Osteoblast (primary cell): ENCODE measurements at regions not wholly inside any gene's neighbourhood (a gene's known extent, or its start where the extent isn't known, plus 50 kb on each side); places are given as distances from the start of the nearest gene placed in this dataset.

ENCODE experiments used
- DNase-seq: peaks from one replicate; pipeline ENCODE4 v3.0.0; 2011; ENCODE audit warnings: low spot score, mixed read lengths; ENCODE audit not compliant: insufficient read length; ENCODE audit errors: missing footprints
- H2AFZ ChIP-seq: 2 replicates; pipeline ENCODE4 v1.6.0; 2011; ENCODE audit warnings: mild to moderate bottlenecking, low read length
- H3K27ac ChIP-seq: 2 replicates; pipeline ENCODE4 v1.5.1; 2011; ENCODE audit warnings: mild to moderate bottlenecking, low read depth, low read length, moderate library complexity
- H3K27me3 ChIP-seq: 2 replicates; pipeline ENCODE4 v1.6.0; 2012; ENCODE audit warnings: mild to moderate bottlenecking, control low read depth, inconsistent platforms, low read length, moderate library complexity; ENCODE audit not compliant: insufficient read depth
- H3K36me3 ChIP-seq: 2 replicates; pipeline ENCODE4 v1.5.1; 2011; ENCODE audit warnings: mild to moderate bottlenecking, low read length, control low read depth, moderate library complexity; ENCODE audit not compliant: insufficient read depth
- H3K4me1 ChIP-seq: 2 replicates; pipeline ENCODE4 v1.5.1; 2011; ENCODE audit warnings: mild to moderate bottlenecking, low read length, control low read depth, moderate library complexity; ENCODE audit not compliant: insufficient read depth
- H3K4me2 ChIP-seq: 2 replicates; pipeline ENCODE4 v1.6.0; 2011; ENCODE audit warnings: mild to moderate bottlenecking, low read length; ENCODE audit not compliant: insufficient read depth
- H3K4me3 ChIP-seq: fragments of 200-600 bp; sonication (generic); 3 replicates; pipeline ENCODE4 v1.5.1; 2012; ENCODE audit warnings: mild to moderate bottlenecking, low read length, inconsistent platforms; ENCODE audit not compliant: insufficient read depth
- H3K79me2 ChIP-seq: 2 replicates; pipeline ENCODE4 v1.6.0; 2012; ENCODE audit warnings: mild to moderate bottlenecking, low read length, control low read depth, inconsistent platforms; ENCODE audit not compliant: insufficient read depth
- H3K9me3 ChIP-seq: 2 replicates; pipeline ENCODE4 v1.5.1; 2011; ENCODE audit warnings: low read depth, low read length, control low read depth
- H4K20me1 ChIP-seq: 2 replicates; pipeline ENCODE4 v1.6.0; 2012; ENCODE audit warnings: mild to moderate bottlenecking, low read length, control low read depth; ENCODE audit not compliant: insufficient read depth
- TF ChIP-seq, protein P1 (sequence below): IDR thresholded peaks from 2 replicates; pipeline ENCODE4 v1.5.1; 2011; ENCODE audit warnings: mild to moderate bottlenecking, low read depth, low read length, moderate library complexity; ENCODE audit errors: extremely low read depth

DNA sequence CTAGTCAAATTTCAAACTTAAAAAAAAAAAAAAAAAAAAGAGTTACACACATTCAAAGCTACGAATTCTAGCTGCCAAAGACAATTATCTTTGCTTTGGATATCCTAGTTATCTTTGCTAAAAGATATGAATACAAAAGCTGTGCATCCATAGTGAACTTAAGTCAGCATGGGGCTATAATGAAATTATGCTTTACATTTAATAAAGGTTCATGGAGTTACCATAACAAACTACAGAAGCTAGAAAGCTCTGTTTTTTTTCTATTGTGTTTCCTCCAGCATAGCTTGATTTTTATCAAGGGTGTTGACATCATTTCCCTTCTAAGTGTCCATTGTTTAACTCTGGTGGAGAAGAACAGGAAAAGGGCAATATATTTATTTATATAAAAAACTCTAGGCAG is 234.1 kb downstream of the ANKRD50 start:
- DNase-seq = no peak
- Histone ChIP-seq H3K27ac (no peak overlapping the region), H3K79me2 (no peaks in the 10 kb centered on the region), H4K20me1 (no peaks in the 10 kb centered on the region), H3K4me1 (no peaks in the 10 kb centered on the region), H2AFZ (no peak overlapping the region), H3K36me3 (no peaks in the 10 kb centered on the region), H3K27me3 (no peaks in the 10 kb centered on the region), H3K9me3 (no peaks in the 10 kb centered on the region), H3K4me3 (no peak overlapping the region), H3K4me2 (no peak overlapping the region)
- TF ChIP-seq, protein P1, sequence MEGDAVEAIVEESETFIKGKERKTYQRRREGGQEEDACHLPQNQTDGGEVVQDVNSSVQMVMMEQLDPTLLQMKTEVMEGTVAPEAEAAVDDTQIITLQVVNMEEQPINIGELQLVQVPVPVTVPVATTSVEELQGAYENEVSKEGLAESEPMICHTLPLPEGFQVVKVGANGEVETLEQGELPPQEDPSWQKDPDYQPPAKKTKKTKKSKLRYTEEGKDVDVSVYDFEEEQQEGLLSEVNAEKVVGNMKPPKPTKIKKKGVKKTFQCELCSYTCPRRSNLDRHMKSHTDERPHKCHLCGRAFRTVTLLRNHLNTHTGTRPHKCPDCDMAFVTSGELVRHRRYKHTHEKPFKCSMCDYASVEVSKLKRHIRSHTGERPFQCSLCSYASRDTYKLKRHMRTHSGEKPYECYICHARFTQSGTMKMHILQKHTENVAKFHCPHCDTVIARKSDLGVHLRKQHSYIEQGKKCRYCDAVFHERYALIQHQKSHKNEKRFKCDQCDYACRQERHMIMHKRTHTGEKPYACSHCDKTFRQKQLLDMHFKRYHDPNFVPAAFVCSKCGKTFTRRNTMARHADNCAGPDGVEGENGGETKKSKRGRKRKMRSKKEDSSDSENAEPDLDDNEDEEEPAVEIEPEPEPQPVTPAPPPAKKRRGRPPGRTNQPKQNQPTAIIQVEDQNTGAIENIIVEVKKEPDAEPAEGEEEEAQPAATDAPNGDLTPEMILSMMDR = no peak

DNA sequence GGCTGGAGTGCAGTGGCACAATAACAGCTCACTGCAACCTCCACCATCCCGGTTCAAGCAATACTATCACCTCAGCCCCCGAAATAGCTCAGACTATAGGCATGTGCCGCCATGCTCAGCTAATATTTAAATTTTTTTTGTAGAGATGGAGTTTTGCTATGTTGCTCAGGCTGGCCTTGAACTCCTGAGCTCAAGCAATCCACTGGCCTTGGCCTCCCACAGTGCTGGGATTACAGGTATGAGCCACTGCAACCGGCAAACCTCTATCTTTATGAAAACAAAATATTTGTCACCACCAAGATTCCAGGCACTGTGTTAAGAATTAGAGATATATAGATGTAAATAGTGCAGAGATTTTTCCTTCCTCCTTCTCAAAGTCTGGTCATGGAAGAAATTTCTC is 232.5 kb downstream of the ANKRD50 start:
- TF ChIP-seq, protein P1 = no peak
- Histone ChIP-seq H4K20me1 (no peaks in the 10 kb centered on the region), H3K9me3 (no peaks in the 10 kb centered on the region), H2AFZ (no peak overlapping the region), H3K4me3 (no peak overlapping the region), H3K4me2 (no peak overlapping the region), H3K4me1 (no peaks in the 10 kb centered on the region), H3K36me3 (no peaks in the 10 kb centered on the region), H3K27ac (no peak overlapping the region), H3K79me2 (no peaks in the 10 kb centered on the region), H3K27me3 (no peaks in the 10 kb centered on the region)
- DNase-seq = no peak

DNA sequence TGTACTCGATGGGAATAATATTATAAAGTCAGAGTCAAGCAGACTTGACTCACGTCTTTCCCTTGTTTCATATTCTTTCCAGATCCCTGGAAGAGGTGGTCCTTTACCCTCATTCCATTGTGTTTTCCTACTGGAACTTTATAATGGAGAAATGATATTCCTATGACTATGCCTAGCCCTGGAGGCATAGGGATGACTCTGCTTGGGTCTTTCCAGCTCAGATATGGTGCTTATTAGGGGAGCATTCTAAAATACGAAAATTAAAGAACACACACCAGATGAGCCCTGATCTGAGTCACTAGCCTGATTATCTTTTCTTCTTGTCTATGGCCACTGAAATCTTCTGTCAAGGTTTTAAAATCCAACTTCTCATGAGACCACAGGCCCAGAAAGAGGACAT is 231.4 kb downstream of the ANKRD50 start:
- Histone ChIP-seq H3K36me3 (no peaks in the 10 kb centered on the region), H3K27me3 (no peaks in the 10 kb centered on the region), H3K79me2 (no peaks in the 10 kb centered on the region), H3K4me3 (no peak overlapping the region), H3K4me2 (no peak overlapping the region), H3K4me1 (no peaks in the 10 kb centered on the region), H3K9me3 (no peaks in the 10 kb centered on the region), H4K20me1 (no peaks in the 10 kb centered on the region), H2AFZ (no peak overlapping the region), H3K27ac (no peak overlapping the region)
- peak; percentile 32 for DNase-seq
- TF ChIP-seq, protein P1 = no peak

DNA sequence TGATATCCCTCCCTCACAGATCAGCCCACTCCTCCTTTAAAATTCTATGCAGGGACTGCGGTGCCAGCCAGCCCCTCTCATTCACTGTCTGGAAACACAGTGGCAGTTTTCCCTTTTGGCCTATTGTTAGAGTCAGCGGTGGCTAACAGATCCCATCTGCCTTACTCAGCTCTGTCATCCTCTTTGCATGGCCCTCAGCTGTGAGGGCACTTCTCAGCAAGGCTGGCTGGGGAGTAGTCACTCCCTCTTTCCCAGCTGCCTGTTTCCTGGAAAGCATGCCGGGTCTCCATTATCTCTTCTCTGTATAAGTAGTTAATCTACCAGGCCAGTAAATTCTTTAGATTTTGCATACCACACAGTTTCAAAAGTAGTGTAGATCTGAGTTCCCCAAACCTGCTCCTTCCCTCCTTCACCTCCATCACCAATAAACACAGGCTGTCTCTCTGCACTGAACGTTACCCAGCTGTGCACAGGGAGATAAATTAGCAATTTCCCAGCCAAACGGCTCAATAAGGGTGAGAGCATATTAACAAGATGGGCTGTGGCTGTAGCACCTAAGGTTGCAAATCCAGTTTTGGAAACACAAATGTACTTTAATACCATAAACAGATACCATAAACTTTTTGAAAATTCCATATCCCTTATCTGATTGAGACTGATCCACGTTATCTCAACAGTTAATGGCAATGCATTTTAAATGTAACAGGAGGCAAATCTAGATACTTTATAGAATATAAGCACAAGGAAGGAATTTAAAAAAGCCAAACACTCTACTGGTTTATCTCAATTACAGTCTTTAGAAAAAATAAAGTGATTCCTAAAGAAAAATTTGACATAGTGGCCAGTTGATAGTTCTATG is 229.3 kb downstream of the ANKRD50 start:
- Histone ChIP-seq H3K36me3 (no peaks in the 10 kb centered on the region), H3K27ac (no peak overlapping the region), H3K4me2 (no peak overlapping the region), H3K9me3 (no peaks in the 10 kb centered on the region), H3K4me1 (no peaks in the 10 kb centered on the region), H3K79me2 (no peaks in the 10 kb centered on the region), H3K4me3 (no peak overlapping the region), H4K20me1 (no peaks in the 10 kb centered on the region), H3K27me3 (no peaks in the 10 kb centered on the region), H2AFZ (no peak overlapping the region)
- DNase-seq = no peak
- TF ChIP-seq, protein P1 = no peak
